SK-N-MC (cell line): ENCODE measurements at regions not wholly inside any gene's neighbourhood (a gene's known extent, or its start where the extent isn't known, plus 50 kb on each side); places are given as distances from the start of the nearest gene placed in this dataset.
A peak's percentile ranks its signal among the peaks of the same experiment; 100 is the strongest.

Experiments used
- DNase-seq: peaks from one replicate; pipeline ENCODE4 v3.0.0-alpha.2; 2011; ENCODE audit warnings: low read depth, low spot score
- H3K27ac ChIP-seq: fragments of 200-600 bp; sonication (generic); 2 replicates; pipeline ENCODE4 v1.5.1; 2016; ENCODE audit warnings: mixed run types
- H3K36me3 ChIP-seq: fragments of 200-600 bp; sonication (generic); 2 replicates; pipeline ENCODE4 v1.6.1; 2017; ENCODE audit warnings: antibody characterized with exemption, low read length, mixed read lengths; ENCODE audit not compliant: insufficient read depth
- H3K4me3 ChIP-seq: fragments of 200-600 bp; sonication (generic); 2 replicates; pipeline ENCODE4 v1.5.1; 2016
- H3K9ac ChIP-seq: fragments of 200-600 bp; sonication (generic); 2 replicates; pipeline ENCODE4 v1.8.0; 2017; ENCODE audit warnings: mixed run types, mixed read lengths; ENCODE audit not compliant: insufficient read length
- H3K9me3 ChIP-seq: fragments of 200-600 bp; sonication (generic); 2 replicates; pipeline ENCODE4 v1.6.1; 2017; ENCODE audit warnings: low read depth, mild to moderate bottlenecking, antibody characterized with exemption, low read length, moderate library complexity, mixed read lengths
- EZH2 ChIP-seq: fragments of 200-600 bp; sonication (generic); IDR thresholded peaks from one replicate; pipeline ENCODE4 v1.6.1; 2017; ENCODE audit warnings: antibody characterized with exemption
- FOXP2 ChIP-seq: optimal IDR thresholded peaks from 2 replicates; pipeline ENCODE3; 2011; ENCODE audit warnings: mild to moderate bottlenecking, moderate library complexity; ENCODE audit not compliant: insufficient read depth; ENCODE audit errors: extremely low read length, control extremely low read depth
- POLR2AphosphoS5 ChIP-seq: IDR thresholded peaks from 2 replicates; pipeline ENCODE4 v1.6.1; 2012; ENCODE audit warnings: mild to moderate bottlenecking, low read depth, low read length, borderline replicate concordance

GRCh38 chr14:65794674-65795279 lies 382.2 kb downstream of the FUT8 start:
- Histone ChIP-seq H3K9ac (no peak overlapping the region), H3K4me3 (no peak overlapping the region), H3K27ac (no peak overlapping the region), H3K36me3 (no peaks in the 10 kb centered on the region), H3K9me3 (no peaks in the 10 kb centered on the region)
- TF ChIP-seq FOXP2, result no peak
- TF ChIP-seq POLR2AphosphoS5, result no peak
- no peak for TF ChIP-seq EZH2
- no peak for DNase-seq

- no peak overlapping the region for H3K4me3 ChIP-seq
- H3K27ac ChIP-seq, result no peak overlapping the region
- DNase-seq, result no peak
- no peaks in the 10 kb centered on the region for H3K9me3 ChIP-seq
- H3K9ac ChIP-seq, result no peak overlapping the region
- no peaks in the 10 kb centered on the region for H3K36me3 ChIP-seq
- TF ChIP-seq EZH2 (no peak), FOXP2 (no peak), POLR2AphosphoS5 (no peak)
Observed at GRCh38 chr14:65798216-65798615, 385.7 kb downstream of the FUT8 start.

GRCh38 chr14:65800694-65801093 lies 388.2 kb downstream of the FUT8 start:
- H3K36me3 ChIP-seq, result no peaks in the 10 kb centered on the region
- TF ChIP-seq EZH2 (no peak), FOXP2 (no peak), POLR2AphosphoS5 (no peak)
- no peak overlapping the region for H3K9ac ChIP-seq
- no peaks in the 10 kb centered on the region for H3K9me3 ChIP-seq
- 0 out of 2 replicates have a peak overlapping the region, but pooled peaks have one; percentile 17 for H3K27ac ChIP-seq
- DNase-seq, result no peak
- H3K4me3 ChIP-seq, result no peak overlapping the region

GRCh38 chr14:65802196-65802595 lies 389.7 kb downstream of the FUT8 start:
- Histone ChIP-seq H3K9me3 (no peaks in the 10 kb centered on the region), H3K9ac (no peak overlapping the region), H3K36me3 (no peaks in the 10 kb centered on the region), H3K27ac (no peak overlapping the region), H3K4me3 (no peak overlapping the region)
- DNase-seq, result no peak
- TF ChIP-seq FOXP2, result no peak
- TF ChIP-seq EZH2, result no peak
- TF ChIP-seq POLR2AphosphoS5, result no peak

DNA sequence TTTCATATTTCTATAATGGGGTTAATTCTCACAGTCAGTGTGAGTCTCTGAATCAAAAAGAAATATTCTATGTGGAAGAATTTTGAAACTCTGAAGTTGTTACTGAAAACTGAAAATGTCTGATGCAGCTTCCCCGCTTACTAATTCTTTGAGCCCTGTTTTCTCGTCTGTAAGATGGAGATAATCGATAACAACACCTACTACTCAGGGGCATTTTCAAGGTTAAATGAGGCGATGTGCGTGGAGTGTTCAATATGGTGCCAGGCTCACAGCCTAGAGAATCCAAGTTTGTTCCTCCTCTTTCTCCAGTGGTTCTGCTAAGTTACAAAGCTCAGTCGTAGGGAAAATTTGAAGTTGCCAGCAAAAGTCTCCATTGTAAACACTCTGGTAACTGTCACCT lies 391.4 kb downstream of the FUT8 start:
- H3K36me3 ChIP-seq, result no peaks in the 10 kb centered on the region
- H3K9ac ChIP-seq, result no peak overlapping the region
- H3K9me3 ChIP-seq, result no peaks in the 10 kb centered on the region
- TF ChIP-seq POLR2AphosphoS5, result no peak
- TF ChIP-seq FOXP2, result no peak
- no peak for TF ChIP-seq EZH2
- no peak overlapping the region for H3K27ac ChIP-seq
- no peak for DNase-seq
- no peak overlapping the region for H3K4me3 ChIP-seq

DNA sequence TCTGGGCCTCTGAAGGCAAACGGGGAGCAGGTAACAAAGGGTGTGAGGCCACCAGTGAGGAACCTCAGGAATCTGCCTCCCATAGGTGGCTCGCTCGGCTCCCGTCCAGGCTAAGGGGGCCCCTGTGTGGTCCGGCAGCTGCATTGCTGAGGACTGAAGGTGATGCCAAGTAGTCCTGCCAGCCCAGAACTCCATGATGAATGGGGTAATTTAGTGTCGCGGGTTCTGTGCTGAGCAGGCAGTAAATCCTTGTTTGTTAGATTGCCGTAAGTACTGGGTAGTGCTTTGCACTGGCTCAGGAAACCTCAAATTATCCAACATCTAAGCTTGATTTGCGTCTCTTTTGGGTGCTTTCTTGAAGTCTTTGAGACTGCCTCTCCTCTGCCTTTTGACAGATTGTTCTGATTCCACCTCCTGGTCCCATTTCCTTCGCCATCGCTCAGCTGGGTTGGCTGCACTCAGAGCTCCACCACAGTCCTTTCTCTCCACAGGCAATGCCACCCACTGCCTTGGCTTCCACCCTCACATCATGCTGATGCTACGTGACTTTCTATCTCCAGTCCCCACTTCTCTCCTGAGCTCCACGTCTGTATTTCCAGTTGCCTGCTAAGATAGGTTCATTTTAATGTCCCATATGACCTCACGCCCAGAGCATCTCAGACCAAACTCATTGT lies 392.0 kb downstream of the FUT8 start:
- H3K36me3 ChIP-seq, result no peaks in the 10 kb centered on the region
- no peak overlapping the region for H3K27ac ChIP-seq
- DNase-seq, result no peak
- H3K4me3 ChIP-seq, result no peak overlapping the region
- H3K9ac ChIP-seq, result no peak overlapping the region
- TF ChIP-seq POLR2AphosphoS5 (no peak), EZH2 (no peak), FOXP2 (no peak)
- H3K9me3 ChIP-seq, result no peaks in the 10 kb centered on the region

DNA sequence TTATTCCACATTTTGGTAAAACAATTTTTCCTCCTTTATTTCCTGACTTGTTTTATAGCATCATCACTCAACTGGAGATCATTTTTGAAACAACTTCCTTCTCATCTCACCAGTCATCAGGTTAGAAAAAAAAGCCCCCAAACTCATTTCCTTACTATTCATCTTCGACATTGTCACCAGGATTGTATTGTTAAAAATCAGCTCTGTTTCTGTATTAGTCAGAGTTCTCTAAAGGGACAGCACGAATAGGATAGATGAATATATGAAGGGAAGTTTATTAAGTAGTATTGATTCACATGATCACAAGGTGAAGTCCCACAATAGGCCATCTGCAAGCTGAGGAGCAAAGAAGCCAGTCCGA lies 392.6 kb downstream of the FUT8 start:
- TF ChIP-seq FOXP2, result no peak
- no peak for TF ChIP-seq POLR2AphosphoS5
- H3K9me3 ChIP-seq, result no peaks in the 10 kb centered on the region
- H3K9ac ChIP-seq, result no peak overlapping the region
- H3K27ac ChIP-seq, result no peak overlapping the region
- H3K36me3 ChIP-seq, result no peaks in the 10 kb centered on the region
- no peak for DNase-seq
- H3K4me3 ChIP-seq, result no peak overlapping the region

DNA sequence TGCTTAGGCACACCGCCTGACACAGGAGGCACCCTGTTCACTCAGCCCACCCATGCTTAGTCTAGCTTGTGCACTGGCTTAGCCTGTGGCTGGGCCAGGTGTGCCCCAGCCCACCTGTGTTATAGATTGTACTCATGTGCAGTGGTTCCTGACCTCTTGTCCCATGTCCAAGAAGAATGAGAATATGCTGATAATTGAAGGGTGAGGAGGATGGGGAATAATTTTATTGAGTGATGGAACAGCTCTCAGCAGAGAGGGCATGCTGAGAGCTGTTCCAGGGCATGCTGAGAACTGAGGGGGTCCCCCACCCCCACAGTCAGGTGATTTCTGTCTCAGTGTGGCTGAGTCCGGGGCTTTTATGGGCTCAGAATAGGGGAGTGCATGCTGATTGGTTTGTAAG lies 395.9 kb downstream of the FUT8 start:
- DNase-seq, result no peak
- no peak for TF ChIP-seq EZH2
- TF ChIP-seq FOXP2, result no peak
- TF ChIP-seq POLR2AphosphoS5, result no peak

DNA sequence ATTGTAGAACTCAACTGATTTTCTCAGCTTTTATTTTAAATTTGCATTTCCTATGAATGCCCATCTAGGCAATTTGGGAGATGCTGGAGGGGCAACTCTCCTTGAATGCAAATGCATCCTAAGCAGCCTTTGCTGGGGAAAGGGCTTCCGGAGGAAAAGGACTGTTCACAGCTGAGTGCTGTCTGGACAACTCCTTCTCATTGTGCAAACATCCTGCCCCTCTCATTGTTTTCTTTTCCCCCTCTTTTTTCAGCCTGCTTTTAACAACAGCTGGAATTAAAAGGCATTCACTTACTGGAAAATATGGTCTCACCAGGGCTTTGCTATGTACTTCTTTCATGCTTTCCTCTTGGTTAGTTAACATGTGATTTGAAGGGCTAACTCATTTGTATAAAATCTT lies 397.8 kb downstream of the FUT8 start:
- H3K4me3 ChIP-seq, result no peak overlapping the region
- no peak for DNase-seq
- no peak overlapping the region for H3K27ac ChIP-seq
- H3K9me3 ChIP-seq, result no peaks in the 10 kb centered on the region
- no peak overlapping the region for H3K9ac ChIP-seq
- H3K36me3 ChIP-seq, result no peaks in the 10 kb centered on the region
- TF ChIP-seq FOXP2 (no peak), POLR2AphosphoS5 (no peak), EZH2 (no peak)

More for the DNA sequence above, 395.9 kb downstream of the FUT8 start:
- H3K27ac ChIP-seq, result no peak overlapping the region
- no peaks in the 10 kb centered on the region for H3K36me3 ChIP-seq
- no peak overlapping the region for H3K9ac ChIP-seq
- H3K9me3 ChIP-seq, result no peaks in the 10 kb centered on the region
- H3K4me3 ChIP-seq, result no peak overlapping the region

DNA sequence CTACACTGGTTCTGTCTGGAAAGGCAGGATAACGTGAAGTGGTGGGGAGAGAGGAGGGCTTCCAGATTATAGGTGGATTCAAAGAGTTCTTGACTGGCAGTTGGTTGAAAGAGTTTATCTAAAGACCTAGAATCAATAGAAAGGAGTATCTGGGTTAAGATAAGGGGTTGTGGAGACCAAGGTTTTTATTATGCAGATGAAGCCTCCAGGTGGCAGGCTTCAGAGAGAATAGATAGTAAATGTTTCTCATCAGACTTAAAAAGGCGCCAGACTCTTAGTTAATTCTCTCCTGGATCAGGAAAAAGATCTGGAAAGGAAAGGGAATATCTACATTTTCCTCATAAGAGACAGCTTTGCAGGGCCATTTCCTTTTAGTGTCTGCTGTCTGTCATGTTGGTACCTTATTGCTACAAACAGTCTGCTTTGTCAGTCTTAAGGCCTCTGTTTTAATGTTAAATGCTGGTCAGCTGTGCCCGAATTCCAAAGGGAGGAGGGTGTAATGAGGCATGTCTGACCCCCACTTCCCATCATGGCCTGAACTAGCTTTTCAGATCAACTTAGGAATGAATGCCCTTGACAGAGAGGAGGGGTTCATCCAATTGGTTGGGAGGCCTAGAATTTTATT lies 401.3 kb downstream of the FUT8 start:
- H3K9ac ChIP-seq, result no peak overlapping the region
- H3K27ac ChIP-seq, result no peak overlapping the region
- no peak for DNase-seq
- TF ChIP-seq EZH2, result no peak
- TF ChIP-seq FOXP2, result no peak
- no peak for TF ChIP-seq POLR2AphosphoS5
- H3K9me3 ChIP-seq, result no peaks in the 10 kb centered on the region
- H3K36me3 ChIP-seq, result no peaks in the 10 kb centered on the region
- H3K4me3 ChIP-seq, result no peak overlapping the region
